Neural progenitor cell (in vitro differentiated cells): ENCODE measurements at regions not wholly inside any gene's neighbourhood (a gene's known extent, or its start where the extent isn't known, plus 50 kb on each side); places are given as distances from the start of the nearest gene placed in this dataset.

ENCODE experiments used
- EZH2 ChIP-seq: fragments of 200-600 bp; sonication (generic); IDR thresholded peaks from 2 replicates; pipeline ENCODE4 v1.6.1; 2017; ENCODE audit warnings: antibody characterized with exemption, mild to moderate bottlenecking, moderate library complexity
- TF ChIP-seq, protein P1 (sequence below): fragments of 200-600 bp; sonication (generic); IDR thresholded peaks from 2 replicates; pipeline ENCODE4 v1.5.1; 2017; ENCODE audit warnings: antibody characterized with exemption, mild to moderate bottlenecking

DNA sequence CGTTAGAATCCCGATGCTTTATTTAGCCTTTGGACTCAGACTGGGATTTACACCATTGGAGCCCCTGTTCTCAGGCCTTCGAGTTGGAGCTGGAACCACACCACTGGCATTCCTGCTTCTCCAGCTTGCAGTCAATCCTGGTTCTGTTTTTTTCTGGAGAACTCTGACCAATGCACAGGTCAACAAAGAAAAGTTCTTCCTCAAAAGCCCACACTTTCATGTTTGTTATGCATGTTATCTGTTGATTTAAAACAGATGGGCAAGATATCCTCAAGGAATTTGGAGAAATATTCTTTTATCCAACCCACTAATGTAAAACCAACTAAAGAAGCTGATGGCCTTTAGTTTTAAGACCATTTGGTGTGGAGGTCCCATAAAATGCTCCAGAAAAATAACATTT lies 205.7 kb downstream of the ANKRD60 start:
- TF ChIP-seq, protein P1, sequence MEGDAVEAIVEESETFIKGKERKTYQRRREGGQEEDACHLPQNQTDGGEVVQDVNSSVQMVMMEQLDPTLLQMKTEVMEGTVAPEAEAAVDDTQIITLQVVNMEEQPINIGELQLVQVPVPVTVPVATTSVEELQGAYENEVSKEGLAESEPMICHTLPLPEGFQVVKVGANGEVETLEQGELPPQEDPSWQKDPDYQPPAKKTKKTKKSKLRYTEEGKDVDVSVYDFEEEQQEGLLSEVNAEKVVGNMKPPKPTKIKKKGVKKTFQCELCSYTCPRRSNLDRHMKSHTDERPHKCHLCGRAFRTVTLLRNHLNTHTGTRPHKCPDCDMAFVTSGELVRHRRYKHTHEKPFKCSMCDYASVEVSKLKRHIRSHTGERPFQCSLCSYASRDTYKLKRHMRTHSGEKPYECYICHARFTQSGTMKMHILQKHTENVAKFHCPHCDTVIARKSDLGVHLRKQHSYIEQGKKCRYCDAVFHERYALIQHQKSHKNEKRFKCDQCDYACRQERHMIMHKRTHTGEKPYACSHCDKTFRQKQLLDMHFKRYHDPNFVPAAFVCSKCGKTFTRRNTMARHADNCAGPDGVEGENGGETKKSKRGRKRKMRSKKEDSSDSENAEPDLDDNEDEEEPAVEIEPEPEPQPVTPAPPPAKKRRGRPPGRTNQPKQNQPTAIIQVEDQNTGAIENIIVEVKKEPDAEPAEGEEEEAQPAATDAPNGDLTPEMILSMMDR: no peak
- no peak for TF ChIP-seq EZH2
